Skeletal muscle tissue (tissue), 3 donors: ENCODE measurements at regions not wholly inside any gene's neighbourhood (a gene's known extent, or its start where the extent isn't known, plus 50 kb on each side); places are given as distances from the start of the nearest gene placed in this dataset.
"Not testable (repeated sequence)": the region's sequence is repeated elsewhere in the genome, so short reads cannot be mapped to it uniquely, and the experiment has no call there.

Experiments used
- H3K27ac ChIP-seq: one replicate; pipeline ENCODE4 v1.7.0; 2013; ENCODE audit warnings: mild to moderate bottlenecking, low read depth, low read length, inconsistent platforms
- H3K27me3 ChIP-seq, 3 donors: one replicate each; pipeline ENCODE4 v1.7.0; 2013; ENCODE audit warnings: low read length in 3 of 3; ENCODE audit not compliant: control insufficient read depth in 3 of 3, insufficient read depth in 3 of 3
- H3K36me3 ChIP-seq, 3 donors: one replicate each; pipeline ENCODE4 v1.7.0; 2013; ENCODE audit warnings: low read length in 3 of 3; ENCODE audit not compliant: control insufficient read depth in 3 of 3, insufficient read depth in 3 of 3
- H3K4me1 ChIP-seq, 3 donors: one replicate each; pipeline ENCODE4 v1.7.0; 2013; ENCODE audit warnings: low read length in 3 of 3, mild to moderate bottlenecking in 3 of 3; ENCODE audit not compliant: control insufficient read depth in 3 of 3, insufficient read depth in 3 of 3
- H3K4me3 ChIP-seq, 3 donors: one replicate each; pipeline ENCODE4 v1.7.0; 2013; ENCODE audit warnings: low read length in 3 of 3
- H3K9ac ChIP-seq, 3 donors: one replicate each; pipeline ENCODE4 v1.7.0; 2013; ENCODE audit warnings: low read length in 3 of 3, mild to moderate bottlenecking in 3 of 3, moderate library complexity in 2 of 3, low read depth in 1 of 3
- H3K9me3 ChIP-seq, 3 donors: one replicate each; pipeline ENCODE4 v1.7.0; 2013; ENCODE audit warnings: low read length in 3 of 3; ENCODE audit not compliant: control insufficient read depth in 3 of 3
- donor health status: Osteomylitis.

DNA sequence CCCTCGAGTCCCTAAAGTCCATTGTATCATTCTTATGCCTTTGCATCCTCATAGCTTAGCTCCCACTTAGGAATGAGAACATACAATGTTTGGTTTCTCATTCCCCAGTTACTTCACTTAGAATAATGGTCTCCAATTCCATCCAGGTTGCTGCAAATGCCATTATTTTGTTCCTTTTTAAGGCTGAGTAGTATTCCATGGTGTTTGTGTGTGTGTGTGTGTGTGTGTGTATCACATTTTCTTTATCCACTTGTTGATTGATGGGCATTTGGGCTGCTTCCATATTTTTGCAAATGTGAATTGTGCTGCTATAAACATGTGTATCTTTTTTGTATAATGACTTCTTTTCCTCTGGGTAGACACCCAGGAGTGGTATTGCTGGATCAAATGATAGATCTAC lies 59.5 kb upstream of the PITX1 start:
- H3K36me3 ChIP-seq, H3K4me1 ChIP-seq, H3K27me3 ChIP-seq, H3K4me3 ChIP-seq, H3K9me3 ChIP-seq, H3K27ac ChIP-seq, H3K9ac ChIP-seq: not testable (repeated sequence)

DNA sequence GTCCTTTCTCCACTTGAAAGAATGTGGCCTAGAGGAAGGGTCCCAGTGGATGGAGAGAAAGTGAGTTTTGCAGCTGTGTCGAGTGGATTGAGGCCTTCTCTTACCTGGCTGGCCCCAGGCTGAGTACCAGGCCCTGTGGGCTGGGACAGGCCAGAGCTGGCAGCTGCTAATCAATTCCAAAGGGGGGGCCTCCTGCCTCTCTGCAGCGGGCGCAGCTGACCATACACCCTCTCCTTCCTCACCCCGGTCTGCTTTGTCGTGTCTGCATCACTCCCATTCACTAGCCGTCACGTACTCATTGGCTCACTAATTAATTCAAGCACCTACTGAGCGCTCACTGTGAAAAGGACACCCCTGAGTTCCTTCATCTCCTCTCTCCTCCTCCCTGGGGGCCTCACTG lies 58.4 kb upstream of the PITX1 start:
- Histone ChIP-seq H3K4me3 (no peak overlapping the region), H3K4me1 (peaks cover 3 to 9% (median 8%) of the 10 kb centered on the region in 3 donors), H3K9ac (no peak overlapping the region), H3K9me3 (no peaks in the 10 kb centered on the region), H3K36me3 (no peaks in the 10 kb centered on the region), H3K27me3 (no peaks in the 10 kb centered on the region), H3K27ac (no peak overlapping the region)

DNA sequence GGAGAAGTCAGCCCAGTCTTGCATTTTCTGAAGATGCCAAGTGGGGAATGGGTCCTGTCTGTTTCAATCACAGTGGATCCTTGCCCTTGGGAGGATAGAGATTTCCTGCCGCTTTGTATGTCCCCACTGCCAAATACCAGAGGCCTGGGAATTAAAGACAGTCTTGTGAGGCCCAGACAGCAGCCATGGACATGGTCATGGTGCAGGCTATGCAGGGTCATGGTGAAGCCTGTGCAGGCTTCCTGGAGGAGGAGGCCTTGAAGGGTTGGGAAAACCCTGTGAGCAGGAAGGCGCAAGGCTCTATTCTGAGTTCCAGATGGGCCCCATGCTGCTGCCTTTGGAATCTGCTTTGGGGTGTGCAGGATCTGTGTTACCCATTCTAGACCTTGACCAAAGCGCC lies 57.3 kb upstream of the PITX1 start:
- H3K9me3 ChIP-seq, result no peaks in the 10 kb centered on the region
- H3K4me1 ChIP-seq, result peaks cover 3 to 9% (median 8%) of the 10 kb centered on the region in 3 donors
- H3K27ac ChIP-seq, result no peak overlapping the region
- no peak overlapping the region for H3K4me3 ChIP-seq
- H3K9ac ChIP-seq, result no peak overlapping the region
- no peaks in the 10 kb centered on the region for H3K27me3 ChIP-seq
- no peaks in the 10 kb centered on the region for H3K36me3 ChIP-seq

DNA sequence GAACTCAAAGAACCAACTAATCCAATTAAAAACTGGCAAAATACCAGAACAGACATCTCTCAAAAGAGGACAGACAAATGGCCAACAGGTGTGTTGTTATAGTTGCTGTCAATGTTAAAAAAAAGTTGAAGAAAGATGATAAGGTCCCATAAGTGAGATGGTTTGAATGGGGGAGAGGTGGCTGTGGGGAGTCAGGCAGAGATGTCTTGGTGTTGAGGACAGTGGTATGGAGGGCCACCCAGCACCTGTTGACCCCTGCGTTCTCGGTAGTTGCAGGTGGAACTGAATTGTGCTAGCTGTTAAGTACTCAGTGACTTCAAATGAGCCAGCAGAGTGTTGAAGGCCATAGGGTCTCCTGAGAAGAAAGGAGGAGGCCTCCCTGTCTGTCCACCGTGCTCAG lies 55.9 kb upstream of the PITX1 start:
- no peaks in the 10 kb centered on the region for H3K27me3 ChIP-seq
- no peaks in the 10 kb centered on the region for H3K36me3 ChIP-seq
- H3K27ac ChIP-seq, result no peak overlapping the region
- H3K9me3 ChIP-seq, result no peaks in the 10 kb centered on the region
- H3K4me3 ChIP-seq, result no peak overlapping the region
- peaks cover 3 to 9% (median 7%) of the 10 kb centered on the region in 3 donors for H3K4me1 ChIP-seq
- H3K9ac ChIP-seq, result no peak overlapping the region

DNA sequence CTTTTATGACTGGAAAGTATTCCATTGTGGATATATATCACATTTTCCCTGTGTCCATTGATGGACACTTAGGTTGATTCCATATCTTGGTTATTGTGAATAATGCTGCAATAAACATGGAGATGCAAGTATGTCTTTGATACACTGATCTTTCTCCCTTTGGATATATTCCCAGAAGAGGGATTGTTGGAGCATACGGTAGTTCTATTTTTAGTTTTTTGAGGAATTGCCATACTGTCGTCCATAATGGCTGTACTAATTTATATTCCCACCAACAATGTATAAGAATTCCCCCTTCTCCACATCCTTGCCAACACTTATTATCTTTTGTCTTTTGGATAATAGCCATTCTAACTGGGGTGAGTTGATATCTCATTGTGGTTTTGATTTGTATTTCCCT lies 54.9 kb upstream of the PITX1 start:
- Histone ChIP-seq H3K27ac (no peak overlapping the region), H3K9ac (no peak overlapping the region), H3K27me3 (no peaks in the 10 kb centered on the region), H3K36me3 (no peaks in the 10 kb centered on the region), H3K9me3 (no peaks in the 10 kb centered on the region), H3K4me1 (peaks cover 0 to under 1% (median 0%) of the 10 kb centered on the region in 3 donors), H3K4me3 (no peak overlapping the region)

DNA sequence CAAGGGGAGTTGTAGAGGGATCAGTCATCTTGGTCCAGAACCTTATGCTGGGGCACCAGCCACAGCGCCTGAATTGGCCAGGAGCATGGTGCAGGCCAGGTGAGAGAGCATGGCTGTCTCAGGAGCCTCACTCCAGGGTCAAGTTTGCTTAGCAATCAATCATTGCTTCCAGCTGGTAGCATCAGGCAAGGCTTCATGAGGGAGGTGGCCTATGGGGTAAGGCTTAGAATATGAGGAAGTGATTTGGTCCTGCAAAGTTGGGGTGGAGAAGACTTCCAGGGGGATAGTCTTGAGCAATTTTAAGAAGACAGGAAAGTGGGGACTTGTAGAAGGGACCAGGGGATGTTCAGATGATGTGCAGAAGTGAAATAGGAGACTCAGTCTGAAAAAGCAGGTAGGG lies 53.9 kb upstream of the PITX1 start:
- H3K4me1 ChIP-seq, result no peaks in the 10 kb centered on the region

DNA sequence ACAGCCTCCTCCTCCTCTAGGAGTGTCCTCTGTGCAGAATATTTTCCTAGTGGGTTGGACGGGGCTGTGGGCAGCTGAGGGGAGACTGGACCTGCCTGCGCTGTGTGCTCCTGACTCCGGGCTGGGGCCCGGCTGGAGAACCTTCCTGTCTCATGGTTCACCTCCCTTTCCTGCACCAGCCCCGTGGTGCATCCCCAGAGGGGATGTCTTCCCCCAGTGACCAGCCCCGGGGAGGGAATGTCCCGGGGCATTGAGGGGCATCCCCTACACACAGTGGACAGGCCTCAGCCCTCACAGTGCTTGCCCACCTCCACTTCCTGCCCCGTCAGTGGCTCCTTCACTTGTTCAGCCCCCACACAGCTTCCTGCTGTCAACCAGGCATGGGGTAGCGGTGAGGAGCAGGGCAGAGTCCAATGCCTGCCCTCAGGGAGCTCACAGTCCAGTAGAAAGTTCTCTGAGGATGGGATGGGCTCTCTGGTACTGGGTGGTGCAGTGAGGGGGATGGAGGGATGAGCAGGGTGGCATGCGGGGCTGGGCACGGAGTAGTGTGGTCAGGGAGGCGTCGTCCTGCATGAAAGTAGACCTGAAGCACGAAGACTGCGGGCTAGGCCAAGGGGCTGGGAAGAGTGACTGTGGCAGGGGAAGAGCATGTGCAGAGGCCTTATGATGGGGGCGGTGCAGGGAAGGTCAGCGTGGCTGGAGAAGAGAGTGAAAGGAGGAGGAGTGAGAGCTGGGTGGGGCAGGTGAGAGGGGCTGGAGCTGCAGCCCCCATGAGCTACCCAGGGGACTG lies 52.1 kb upstream of the PITX1 start:
- Histone ChIP-seq H3K27me3 (no peaks in the 10 kb centered on the region), H3K27ac (no peak overlapping the region), H3K9me3 (peaks cover 0 to under 1% (median 0%) of the 10 kb centered on the region in 3 donors), H3K36me3 (peaks cover 0 to under 1% (median 0%) of the 10 kb centered on the region in 3 donors), H3K4me3 (no peak overlapping the region), H3K4me1 (no peaks in the 10 kb centered on the region), H3K9ac (no peak overlapping the region)

More for the DNA sequence above, 53.9 kb upstream of the PITX1 start:
- H3K4me3 ChIP-seq, result no peak overlapping the region
- H3K9me3 ChIP-seq, result no peaks in the 10 kb centered on the region
- H3K9ac ChIP-seq, result no peak overlapping the region
- H3K27me3 ChIP-seq, result no peaks in the 10 kb centered on the region
- no peaks in the 10 kb centered on the region for H3K36me3 ChIP-seq
- H3K27ac ChIP-seq, result no peak overlapping the region

DNA sequence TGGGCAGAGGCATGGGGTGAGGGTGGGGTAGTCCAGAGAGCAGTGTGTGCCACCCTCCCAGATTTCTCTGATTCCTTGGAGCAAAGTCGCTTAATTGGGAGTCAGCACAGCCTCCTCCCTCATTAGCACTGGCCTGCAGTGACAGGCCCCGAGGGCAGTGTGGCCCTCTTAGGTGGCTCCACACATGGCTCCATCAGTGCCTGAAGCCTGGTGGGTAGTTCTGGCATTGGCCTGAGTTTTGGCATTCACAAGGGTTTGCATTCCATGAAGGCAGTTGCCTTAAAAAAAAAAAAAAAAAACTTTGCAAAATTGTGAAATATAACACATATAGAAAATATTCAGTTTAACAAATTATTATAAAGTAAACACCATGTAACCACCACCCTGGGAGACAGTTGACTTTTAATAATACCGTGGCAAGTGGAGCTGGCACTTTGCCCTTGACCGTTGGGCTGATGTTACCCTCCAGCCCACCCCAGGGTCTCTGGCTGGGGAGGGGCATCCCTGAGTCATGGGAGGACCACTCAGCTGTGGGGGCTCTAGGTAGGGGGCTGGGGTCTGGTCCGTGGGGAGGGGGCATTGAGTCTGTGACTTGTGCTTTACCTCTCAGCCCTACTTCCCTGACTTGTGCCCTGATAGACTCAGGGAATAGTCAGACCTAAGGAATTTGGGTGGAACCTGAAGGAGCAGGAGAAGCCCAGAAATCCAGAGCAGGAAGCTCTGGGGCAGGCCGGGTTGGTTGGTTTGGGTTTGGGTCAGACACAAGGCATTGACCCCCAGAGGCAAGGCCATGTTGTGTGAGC lies 51.3 kb upstream of the PITX1 start:
- Histone ChIP-seq H3K9ac (no peak overlapping the region), H3K4me1 (no peaks in the 10 kb centered on the region), H3K4me3 (no peak overlapping the region), H3K36me3 (peaks cover 0 to 2% (median 0%) of the 10 kb centered on the region in 3 donors), H3K27ac (no peak overlapping the region), H3K9me3 (peaks cover 0 to 3% (median 2%) of the 10 kb centered on the region in 3 donors), H3K27me3 (no peaks in the 10 kb centered on the region)
